ENCODE measurements at regions not wholly inside any gene's neighbourhood (a gene's known extent, or its start where the extent isn't known, plus 50 kb on each side); places are given as distances from the start of the nearest gene placed in this dataset.

- Histone ChIP-seq H3K4me1 (no peaks in the 10 kb centered on the region), H3K4me3 (no peak overlapping the region), H3K9me3 (no peaks in the 10 kb centered on the region), H3K27me3 (no peaks in the 10 kb centered on the region), H3K36me3 (no peaks in the 10 kb centered on the region), H3K27ac (no peak overlapping the region)
- no peak for TF ChIP-seq POLR2A (IDR thresholded peaks at IDR 0.05)
- TF ChIP-seq CTCF (IDR thresholded peaks at IDR 0.05) = no peak
- intact Hi-C loops (cut with DNase I; ENCODE audit: low total_unique reads) = no loop called here
- no peak for DNase-seq
These were observed 410.3 kb downstream of the CDH11 start for GRCh38 chr16:64711596-64711995.

- intact Hi-C loops (cut with DNase I; ENCODE audit: low total_unique reads) = no loop called here
- no peak for DNase-seq
- H3K36me3 ChIP-seq = no peaks in the 10 kb centered on the region
- TF ChIP-seq CTCF (IDR thresholded peaks at IDR 0.05) (no peak), POLR2A (IDR thresholded peaks at IDR 0.05) (no peak)
- H3K4me1 ChIP-seq = no peaks in the 10 kb centered on the region
- H3K9me3 ChIP-seq = no peaks in the 10 kb centered on the region
- no peak overlapping the region for H3K4me3 ChIP-seq
- no peak overlapping the region for H3K27ac ChIP-seq
- H3K27me3 ChIP-seq = no peaks in the 10 kb centered on the region
These were observed 410.8 kb downstream of the CDH11 start for GRCh38 chr16:64711026-64711425.

- Histone ChIP-seq H3K4me3 (no peak overlapping the region), H3K27ac (no peak overlapping the region), H3K9me3 (no peaks in the 10 kb centered on the region), H3K27me3 (no peaks in the 10 kb centered on the region), H3K4me1 (no peaks in the 10 kb centered on the region), H3K36me3 (no peaks in the 10 kb centered on the region)
- no peak for DNase-seq
- intact Hi-C loops (cut with DNase I; ENCODE audit: low total_unique reads) = no loop called here
- no peak for TF ChIP-seq POLR2A (IDR thresholded peaks at IDR 0.05)
- no peak for TF ChIP-seq CTCF (IDR thresholded peaks at IDR 0.05)
These were observed 416.4 kb downstream of the CDH11 start for GRCh38 chr16:64705443-64705842.

- H3K4me1 ChIP-seq = no peaks in the 10 kb centered on the region
- H3K27me3 ChIP-seq = no peaks in the 10 kb centered on the region
- H3K4me3 ChIP-seq = no peak overlapping the region
- H3K27ac ChIP-seq = no peak overlapping the region
- intact Hi-C loops (cut with DNase I; ENCODE audit: low total_unique reads) = no loop called here
- no peaks in the 10 kb centered on the region for H3K9me3 ChIP-seq
- no peaks in the 10 kb centered on the region for H3K36me3 ChIP-seq
- no peak for DNase-seq
- TF ChIP-seq CTCF (IDR thresholded peaks at IDR 0.05) (no peak), POLR2A (IDR thresholded peaks at IDR 0.05) (no peak)
These were observed 417.5 kb downstream of the CDH11 start for GRCh38 chr16:64704386-64704785.

GRCh38 chr16:64702415-64702814 lies 419.4 kb downstream of the CDH11 start:
- Histone ChIP-seq H3K27ac (no peak overlapping the region), H3K36me3 (no peaks in the 10 kb centered on the region), H3K4me3 (no peak overlapping the region), H3K9me3 (no peaks in the 10 kb centered on the region), H3K4me1 (no peaks in the 10 kb centered on the region), H3K27me3 (no peaks in the 10 kb centered on the region)
- intact Hi-C loops (cut with DNase I; ENCODE audit: low total_unique reads) = no loop called here
- DNase-seq = no peak
- no peak for TF ChIP-seq POLR2A (IDR thresholded peaks at IDR 0.05)
- no peak for TF ChIP-seq CTCF (IDR thresholded peaks at IDR 0.05)

All from uterus (tissue), 3 donors.